AG04450 (cell line): ENCODE measurements at regions not wholly inside any gene's neighbourhood (a gene's known extent, or its start where the extent isn't known, plus 50 kb on each side); places are given as distances from the start of the nearest gene placed in this dataset. TPM values are rescaled to one million over a fixed set of nuclear protein-coding genes. Genes with fewer than 3 reads are reported as not detected.
"Not testable (repeated sequence)": the region's sequence is repeated elsewhere in the genome, so short reads cannot be mapped to it uniquely, and the experiment has no call there.

Source experiments
- CTCF ChIA-PET: fragments of 300-600, 350-600 bp; formaldehyde crosslinking; extraction: SDS; loops from one replicate; lab custom pipeline; 2022; ENCODE audit warnings: antibody characterized with exemption, inconsistent platforms; lab: Charles Lee
- POLR2A ChIA-PET: fragments of 350-600 bp; formaldehyde crosslinking; extraction: SDS; loops from one replicate; lab custom pipeline; 2021; ENCODE audit warnings: antibody characterized with exemption, inconsistent platforms; lab: Yijun Ruan, JAX
- DNase-seq: peaks from one replicate; pipeline ENCODE4 v3.0.0-alpha.2; 2011; ENCODE audit warnings: low read depth, low spot score
- H3K27ac ChIP-seq: one replicate; pipeline ENCODE4 v1.5.1; 2012; ENCODE audit warnings: low read depth, low read length, control low read depth
- H3K27me3 ChIP-seq: one replicate; pipeline ENCODE4 v1.6.0; 2012; ENCODE audit warnings: low read length; ENCODE audit not compliant: control insufficient read depth, insufficient read depth
- H3K4me3 ChIP-seq: 2 replicates; pipeline ENCODE4 v1.5.1; 2011; ENCODE audit warnings: mild to moderate bottlenecking, low read depth, low read length, control low read depth
- H3K9me3 ChIP-seq: 2 replicates; pipeline ENCODE4 v1.5.1; 2012; ENCODE audit warnings: low read length; ENCODE audit not compliant: control insufficient read depth, insufficient read depth
- small RNA-seq: library from RNA; depleted of rRNA; stranded (forward); fragments of <200 nt; gene quantifications from one replicate; pipeline ENCODE3, GENCODE V24; 2012; ENCODE audit warnings: low read depth; ENCODE audit not compliant: insufficient read length
- TF ChIP-seq, protein P1 (sequence below): IDR thresholded peaks from 2 replicates; pipeline ENCODE4 v1.5.1; 2011; ENCODE audit warnings: low read depth, low read length, control low read depth, inconsistent platforms

DNA sequence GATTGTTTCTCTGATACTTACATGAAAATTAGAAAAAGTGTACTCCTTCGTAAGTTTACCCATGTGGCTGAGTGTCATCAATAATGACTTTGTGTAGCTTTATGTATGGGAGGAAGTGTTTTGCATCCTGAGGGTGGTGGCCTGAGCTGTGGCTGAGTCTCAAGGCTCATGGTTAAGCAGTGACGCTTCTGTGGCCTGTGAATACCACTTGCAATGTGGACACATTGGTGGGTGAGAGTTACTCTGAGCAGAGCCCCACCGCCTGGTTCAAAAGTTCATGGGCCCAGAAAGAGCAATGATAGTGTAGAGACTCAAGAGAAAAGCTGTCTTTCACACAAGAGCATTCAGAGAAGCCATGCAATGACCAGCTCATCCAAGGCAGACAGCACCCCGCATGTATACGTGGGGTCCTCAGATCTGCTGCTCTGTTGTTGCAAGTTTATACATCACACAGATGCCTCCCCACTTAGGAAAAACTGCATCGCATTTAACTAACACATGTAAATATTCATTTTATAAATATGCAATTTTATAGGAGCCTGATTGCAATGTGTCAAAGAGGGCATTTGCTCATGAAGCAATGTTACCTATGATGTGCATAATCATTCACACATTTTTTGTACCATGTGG lies 55.1 kb upstream of the FRMD6 start:
- DNase-seq: no peak
- no peaks in the 10 kb centered on the region for H3K27me3 ChIP-seq
- H3K9me3 ChIP-seq: no peaks in the 10 kb centered on the region
- CTCF ChIA-PET: no interaction called here
- H3K27ac ChIP-seq: no peak overlapping the region
- POLR2A ChIA-PET: interaction anchor here (1.1 to 2.3 kb wide), 2 partner anchors 14 to 56 kb away, joined by 4 to 10 read pairs; partner anchors contain the start of gene FRMD6
- TF ChIP-seq, protein P1, sequence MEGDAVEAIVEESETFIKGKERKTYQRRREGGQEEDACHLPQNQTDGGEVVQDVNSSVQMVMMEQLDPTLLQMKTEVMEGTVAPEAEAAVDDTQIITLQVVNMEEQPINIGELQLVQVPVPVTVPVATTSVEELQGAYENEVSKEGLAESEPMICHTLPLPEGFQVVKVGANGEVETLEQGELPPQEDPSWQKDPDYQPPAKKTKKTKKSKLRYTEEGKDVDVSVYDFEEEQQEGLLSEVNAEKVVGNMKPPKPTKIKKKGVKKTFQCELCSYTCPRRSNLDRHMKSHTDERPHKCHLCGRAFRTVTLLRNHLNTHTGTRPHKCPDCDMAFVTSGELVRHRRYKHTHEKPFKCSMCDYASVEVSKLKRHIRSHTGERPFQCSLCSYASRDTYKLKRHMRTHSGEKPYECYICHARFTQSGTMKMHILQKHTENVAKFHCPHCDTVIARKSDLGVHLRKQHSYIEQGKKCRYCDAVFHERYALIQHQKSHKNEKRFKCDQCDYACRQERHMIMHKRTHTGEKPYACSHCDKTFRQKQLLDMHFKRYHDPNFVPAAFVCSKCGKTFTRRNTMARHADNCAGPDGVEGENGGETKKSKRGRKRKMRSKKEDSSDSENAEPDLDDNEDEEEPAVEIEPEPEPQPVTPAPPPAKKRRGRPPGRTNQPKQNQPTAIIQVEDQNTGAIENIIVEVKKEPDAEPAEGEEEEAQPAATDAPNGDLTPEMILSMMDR: no peak
- H3K4me3 ChIP-seq: no peak overlapping the region

DNA sequence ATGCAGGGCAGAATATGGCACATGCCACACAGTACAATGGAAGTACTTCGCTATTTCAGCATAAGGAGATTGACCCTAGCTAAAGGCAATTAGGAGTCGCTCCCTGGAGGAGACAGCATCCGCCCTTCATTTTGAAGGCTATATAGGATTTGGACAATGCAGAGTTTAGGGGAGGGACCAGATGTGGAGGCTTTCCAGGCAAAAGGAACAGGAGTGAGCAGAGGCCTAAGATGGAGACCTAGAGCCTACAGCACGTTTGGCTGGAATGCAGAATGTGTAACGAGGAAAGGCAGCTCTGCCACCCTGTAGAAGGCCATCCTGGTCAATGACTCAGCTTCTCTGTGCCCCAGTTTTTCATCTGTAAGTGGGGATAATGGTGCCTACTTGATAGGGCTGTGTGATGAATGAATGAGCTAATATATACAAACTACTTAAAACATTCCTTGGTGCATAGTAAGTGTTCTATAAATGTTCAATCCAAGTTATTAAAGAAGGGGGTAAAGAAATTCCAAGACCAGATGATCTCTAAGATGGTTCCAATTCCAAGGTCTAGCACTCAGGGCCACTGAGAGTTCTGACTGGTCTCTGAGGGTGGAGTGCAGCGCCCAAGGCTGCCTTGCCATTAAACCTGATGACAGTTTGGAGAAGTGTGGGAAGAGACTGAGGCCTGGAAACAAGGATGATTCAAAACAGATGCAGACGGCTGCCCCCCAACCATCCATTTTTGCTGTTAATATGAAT lies 54.3 kb upstream of the FRMD6 start:
- no peaks in the 10 kb centered on the region for H3K27me3 ChIP-seq
- no peak for DNase-seq
- peak overlapping the region; percentile 43 for H3K27ac ChIP-seq
- ChIA-PET POLR2A (interaction anchor here (1.0 to 2.3 kb wide), 5 partner anchors 15 to 154 kb away, joined by 3 to 10 read pairs (median 4); partner anchors contain the start of gene FRMD6), CTCF (no interaction called here)
- H3K4me3 ChIP-seq: no peak overlapping the region
- TF ChIP-seq, protein P1: no peak
- no peaks in the 10 kb centered on the region for H3K9me3 ChIP-seq

DNA sequence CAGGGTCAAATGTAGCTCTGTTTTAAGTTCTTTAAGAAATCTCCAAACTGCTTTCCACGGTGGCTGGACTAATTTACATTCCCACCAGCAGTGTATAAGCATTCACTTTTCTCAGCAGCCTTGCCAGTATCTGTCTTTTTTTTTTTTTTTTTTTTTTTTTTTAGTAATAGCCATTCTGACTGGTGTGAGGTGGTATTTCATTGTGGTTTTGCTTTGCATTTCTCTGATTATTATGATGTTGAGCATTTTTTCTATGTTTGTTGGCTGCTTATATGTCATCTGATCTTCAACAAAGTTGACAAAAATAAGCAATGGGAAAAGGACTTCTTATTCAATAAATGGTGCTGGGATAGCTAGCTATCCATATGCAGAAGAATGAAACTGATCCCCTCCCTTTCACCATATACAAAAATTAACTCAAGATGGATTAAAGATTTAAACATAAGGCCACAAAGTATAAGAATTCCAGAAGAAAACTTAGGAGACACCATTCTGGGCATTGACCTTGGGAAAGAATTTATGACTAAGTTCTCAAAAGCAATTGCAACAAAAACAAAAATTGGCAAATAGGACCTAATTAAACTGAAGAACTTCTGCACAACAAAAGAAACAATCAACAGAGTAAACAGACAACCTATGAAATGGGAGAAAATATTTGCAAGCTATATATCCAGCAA lies 52.6 kb upstream of the FRMD6 start:
- ChIA-PET CTCF (interaction anchor here (0.7 kb wide), 1 partner anchor 40 kb away, joined by 6 read pairs; no protein-coding TSS in a partner anchor), POLR2A (interaction anchor here (0.7 to 2.3 kb wide), 3 partner anchors 17 to 53 kb away, joined by 4 to 10 read pairs (median 6); partner anchors contain the start of gene FRMD6)
- not testable (repeated sequence) for H3K4me3 ChIP-seq, DNase-seq, H3K27ac ChIP-seq, H3K9me3 ChIP-seq, H3K27me3 ChIP-seq

DNA sequence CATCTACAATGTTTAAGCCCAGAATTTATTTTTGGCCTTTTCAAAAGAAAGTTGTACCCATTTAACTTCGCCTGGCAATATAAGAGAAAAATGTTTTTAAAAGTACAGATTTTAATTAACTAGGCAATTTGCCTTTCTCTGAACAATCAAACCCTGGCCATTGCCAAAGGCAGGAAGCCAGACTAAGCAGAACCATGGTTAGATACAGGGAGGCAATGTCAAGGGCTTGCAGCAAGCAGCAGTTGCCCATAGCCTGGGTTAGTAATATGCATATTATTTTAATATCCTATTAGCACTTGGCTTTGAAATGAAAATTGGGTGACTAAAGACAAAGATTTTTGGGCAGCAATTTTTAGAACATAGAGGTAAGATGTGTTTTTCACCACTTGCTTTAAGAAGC lies 51.1 kb upstream of the FRMD6 start:
- TF ChIP-seq, protein P1: no peak
- no peaks in the 10 kb centered on the region for H3K9me3 ChIP-seq
- no peak overlapping the region for H3K27ac ChIP-seq
- H3K27me3 ChIP-seq: no peaks in the 10 kb centered on the region
- no peak overlapping the region for H3K4me3 ChIP-seq
- POLR2A ChIA-PET: interaction anchor here (0.9 kb wide), 1 partner anchor 51 kb away, joined by 4 read pairs; the partner anchor contains the start of gene FRMD6
- no peak for DNase-seq
- CTCF ChIA-PET: no interaction called here

Small RNA genes lying in the stretch of these regions (small RNA-seq; reads per million reads assigned to genes)
- gene RNU6-1291P: not detected
